ENCODE measurements at regions not wholly inside any gene's neighbourhood (a gene's known extent, or its start where the extent isn't known, plus 50 kb on each side); places are given as distances from the start of the nearest gene placed in this dataset.

GRCh38 chr7:91814189-91814588, 66.3 kb downstream of the MTERF1 start:
- H3K4me3 ChIP-seq (ENCODE audit: low read depth, low read length), result no peak overlapping the region
- no peak for DNase-seq (ENCODE audit: low read depth)
- no peak for TF ChIP-seq CTCF (IDR thresholded peaks at IDR 0.05; ENCODE audit: insufficient read depth, low read depth, low read length)
